Colonic mucosa (tissue), 4 donors: ENCODE measurements at regions not wholly inside any gene's neighbourhood (a gene's known extent, or its start where the extent isn't known, plus 50 kb on each side); places are given as distances from the start of the nearest gene placed in this dataset.

Source experiments
- DNase-seq: peaks from one replicate; pipeline ENCODE4 v3.0.0-alpha.2; 2020
- H3K27ac ChIP-seq: fragments of 200-600 bp; one replicate; pipeline ENCODE4 v1.8.0; 2021
- H3K27me3 ChIP-seq: fragments of 200-600 bp; one replicate; pipeline ENCODE4 v1.8.0; 2021
- H3K36me3 ChIP-seq: fragments of 200-600 bp; one replicate; pipeline ENCODE4 v1.8.0; 2021
- H3K4me1 ChIP-seq: fragments of 200-600 bp; one replicate; pipeline ENCODE4 v1.8.0; 2021; ENCODE audit warnings: mild to moderate bottlenecking
- H3K4me3 ChIP-seq: fragments of 200-600 bp; one replicate; pipeline ENCODE4 v1.8.0; 2021
- H3K9ac ChIP-seq, 2 donors: one replicate each; pipeline ENCODE4 v1.7.0; 2013; ENCODE audit warnings: control low read depth in 2 of 2, low read depth in 2 of 2, low read length in 2 of 2
- H3K9me3 ChIP-seq: fragments of 200-600 bp; one replicate; pipeline ENCODE4 v1.8.0; 2021
- intact Hi-C: fragments of 100-400 bp; cut with DNase I; formaldehyde crosslinking; loops from one replicate; pipeline ENCODE4 v1.14.1; 2022
- TF ChIP-seq, protein P1 (sequence below): fragments of 200-600 bp; IDR thresholded peaks from one replicate; pipeline ENCODE4 v1.8.0; 2022; ENCODE audit warnings: antibody characterized with exemption, mild to moderate bottlenecking
- donor health status: healthy.
- donor health status: DM: no; HTN: no; CAD: no.
- donor health status: DM: no; HTN: no; CAD: no.

GRCh38 chr2:138433995-138434951 lies 67.3 kb upstream of the SPOPL start:
- intact Hi-C loops = no loop called here
- Histone ChIP-seq H3K4me1 (no peaks in the 10 kb centered on the region), H3K9ac (no peak overlapping the region), H3K4me3 (no peak overlapping the region), H3K27ac (no peak overlapping the region), H3K9me3 (no peaks in the 10 kb centered on the region), H3K27me3 (no peaks in the 10 kb centered on the region), H3K36me3 (no peaks in the 10 kb centered on the region)
- TF ChIP-seq, protein P1, sequence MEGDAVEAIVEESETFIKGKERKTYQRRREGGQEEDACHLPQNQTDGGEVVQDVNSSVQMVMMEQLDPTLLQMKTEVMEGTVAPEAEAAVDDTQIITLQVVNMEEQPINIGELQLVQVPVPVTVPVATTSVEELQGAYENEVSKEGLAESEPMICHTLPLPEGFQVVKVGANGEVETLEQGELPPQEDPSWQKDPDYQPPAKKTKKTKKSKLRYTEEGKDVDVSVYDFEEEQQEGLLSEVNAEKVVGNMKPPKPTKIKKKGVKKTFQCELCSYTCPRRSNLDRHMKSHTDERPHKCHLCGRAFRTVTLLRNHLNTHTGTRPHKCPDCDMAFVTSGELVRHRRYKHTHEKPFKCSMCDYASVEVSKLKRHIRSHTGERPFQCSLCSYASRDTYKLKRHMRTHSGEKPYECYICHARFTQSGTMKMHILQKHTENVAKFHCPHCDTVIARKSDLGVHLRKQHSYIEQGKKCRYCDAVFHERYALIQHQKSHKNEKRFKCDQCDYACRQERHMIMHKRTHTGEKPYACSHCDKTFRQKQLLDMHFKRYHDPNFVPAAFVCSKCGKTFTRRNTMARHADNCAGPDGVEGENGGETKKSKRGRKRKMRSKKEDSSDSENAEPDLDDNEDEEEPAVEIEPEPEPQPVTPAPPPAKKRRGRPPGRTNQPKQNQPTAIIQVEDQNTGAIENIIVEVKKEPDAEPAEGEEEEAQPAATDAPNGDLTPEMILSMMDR = no peak
- DNase-seq = no peak

DNA sequence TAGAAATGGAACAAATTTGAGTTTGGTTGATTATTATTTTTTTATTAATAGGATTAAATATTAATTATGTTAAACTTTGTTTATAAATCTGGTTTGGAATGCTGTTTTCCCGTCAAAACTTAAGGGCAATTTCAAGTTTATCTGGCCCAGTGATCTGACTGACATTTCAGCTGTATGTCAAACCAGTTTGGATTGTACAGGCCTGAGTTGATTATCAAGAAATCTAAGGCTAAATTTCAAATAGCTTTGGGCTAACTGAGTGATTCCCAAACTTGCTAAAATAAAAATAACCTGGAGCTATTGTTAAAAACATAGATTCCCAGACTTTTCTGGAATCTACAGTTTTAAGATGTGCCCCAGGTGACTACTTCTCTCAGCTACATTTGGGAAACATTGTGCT lies 65.9 kb upstream of the SPOPL start:
- H3K27ac ChIP-seq = no peak overlapping the region
- no peaks in the 10 kb centered on the region for H3K9me3 ChIP-seq
- H3K9ac ChIP-seq = no peak overlapping the region
- DNase-seq = no peak
- TF ChIP-seq, protein P1 = no peak
- no peaks in the 10 kb centered on the region for H3K4me1 ChIP-seq
- intact Hi-C loops = no loop called here
- no peaks in the 10 kb centered on the region for H3K36me3 ChIP-seq
- no peaks in the 10 kb centered on the region for H3K27me3 ChIP-seq
- H3K4me3 ChIP-seq = no peak overlapping the region

- Histone ChIP-seq H3K36me3 (no peaks in the 10 kb centered on the region), H3K9me3 (no peaks in the 10 kb centered on the region), H3K9ac (no peak overlapping the region), H3K27ac (no peak overlapping the region), H3K4me3 (no peak overlapping the region), H3K4me1 (no peaks in the 10 kb centered on the region), H3K27me3 (no peaks in the 10 kb centered on the region)
- DNase-seq = no peak
- TF ChIP-seq, protein P1 = no peak
- intact Hi-C loops = no loop called here
These were observed 61.8 kb upstream of the SPOPL start for GRCh38 chr2:138439733-138440132.

DNA sequence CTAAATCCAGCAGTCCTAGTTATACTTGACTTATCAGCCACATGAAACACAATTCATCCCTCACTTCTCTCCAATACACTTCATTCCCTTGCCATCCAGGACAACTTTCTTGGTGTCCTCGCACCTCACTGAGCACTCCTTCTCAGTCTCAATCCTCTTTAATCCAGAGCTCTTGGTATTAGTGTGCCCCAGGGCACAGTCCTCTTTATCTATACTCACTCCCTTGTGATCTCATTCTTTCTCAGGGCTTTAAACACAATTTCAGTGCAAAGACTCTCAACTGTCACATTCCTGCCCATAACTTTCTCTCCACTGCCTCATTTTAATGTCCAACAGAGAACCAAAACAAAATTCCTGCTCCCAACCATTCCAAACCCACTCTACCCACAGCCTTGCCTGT lies 60.8 kb upstream of the SPOPL start:
- H3K27ac ChIP-seq = no peak overlapping the region
- DNase-seq = no peak
- no peak overlapping the region for H3K9ac ChIP-seq
- intact Hi-C loops = no loop called here
- no peaks in the 10 kb centered on the region for H3K4me1 ChIP-seq
- no peaks in the 10 kb centered on the region for H3K27me3 ChIP-seq
- H3K4me3 ChIP-seq = no peak overlapping the region
- no peaks in the 10 kb centered on the region for H3K9me3 ChIP-seq
- TF ChIP-seq, protein P1 = no peak
- no peaks in the 10 kb centered on the region for H3K36me3 ChIP-seq

- TF ChIP-seq, protein P1 = no peak
- no peak for DNase-seq
- H3K27me3 ChIP-seq = no peaks in the 10 kb centered on the region
- H3K9me3 ChIP-seq = no peaks in the 10 kb centered on the region
- no peaks in the 10 kb centered on the region for H3K36me3 ChIP-seq
- H3K4me3 ChIP-seq = no peak overlapping the region
- no peak overlapping the region for H3K27ac ChIP-seq
- H3K4me1 ChIP-seq = no peaks in the 10 kb centered on the region
- intact Hi-C loops = no loop called here
- H3K9ac ChIP-seq = no peak overlapping the region
These were observed 59.7 kb upstream of the SPOPL start for GRCh38 chr2:138441916-138442315.
